ENCODE measurements at regions not wholly inside any gene's neighbourhood (a gene's known extent, or its start where the extent isn't known, plus 50 kb on each side); places are given as distances from the start of the nearest gene placed in this dataset.

DNA sequence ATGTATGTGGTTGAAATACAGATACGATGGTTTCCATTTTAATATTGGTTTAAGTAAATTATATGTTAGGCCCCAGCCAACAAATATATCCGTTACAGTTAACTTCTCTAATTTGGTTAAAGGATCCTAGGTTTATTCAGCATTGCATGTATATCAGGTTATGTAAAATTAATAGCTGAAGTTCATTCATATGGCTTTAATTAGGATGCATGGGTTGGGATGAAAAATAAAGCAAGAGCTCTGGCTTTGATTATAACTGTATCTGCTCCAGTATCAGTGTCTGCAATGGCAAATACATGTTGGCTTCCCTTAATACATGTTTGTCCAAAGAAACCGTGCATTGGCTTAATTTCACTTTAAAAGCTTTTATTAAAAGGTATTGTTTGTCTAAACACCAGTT, 435.7 kb upstream of the SETBP1 start:
- Histone ChIP-seq H3K4me1 (ENCODE audit: control insufficient read depth in 2 of 2, insufficient read depth in 2 of 2, low read length in 1 of 2) (no peaks in the 10 kb centered on the region), H3K27ac (ENCODE audit: low read depth in 2 of 2, low read length in 1 of 2) (no peak overlapping the region), H3K9me3 (ENCODE audit: control insufficient read depth in 2 of 2, insufficient read depth in 1 of 2, low read depth in 1 of 2, low read length in 1 of 2) (no peaks in the 10 kb centered on the region), H3K27me3 (ENCODE audit: control insufficient read depth in 1 of 2, insufficient read depth in 2 of 2, low read length in 2 of 2) (no peaks in the 10 kb centered on the region), H3K4me3 (ENCODE audit: low read depth in 1 of 2, low read length in 2 of 2) (no peak overlapping the region), H3K36me3 (ENCODE audit: control insufficient read depth in 2 of 2, insufficient read depth in 2 of 2, low read length in 1 of 2) (no peaks in the 10 kb centered on the region)
- 67 to 68% methylated on average over 3 of the region's 3 CpGs for WGBS, 2 donors

DNA sequence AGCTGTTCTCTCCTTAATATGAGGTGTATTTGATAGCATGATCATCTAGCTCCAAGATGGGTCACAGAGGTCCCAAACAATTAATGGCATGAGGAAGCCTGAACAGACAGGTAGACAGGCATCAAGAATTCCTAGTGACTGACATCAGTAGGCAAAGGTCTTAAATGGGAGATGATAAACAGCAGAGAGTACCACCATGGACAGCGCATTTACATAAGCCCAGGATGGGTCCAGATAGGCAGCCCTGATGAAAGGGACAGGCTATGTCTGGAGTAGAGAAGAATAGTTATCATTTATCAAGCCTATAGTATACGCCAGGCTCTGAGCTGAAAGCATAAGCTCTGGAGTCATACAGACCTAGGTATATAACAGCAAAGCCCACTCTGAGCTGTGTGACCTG, 434.7 kb upstream of the SETBP1 start:
- H3K4me1 ChIP-seq (ENCODE audit: control insufficient read depth in 2 of 2, insufficient read depth in 2 of 2, low read length in 1 of 2), result no peaks in the 10 kb centered on the region
- no peaks in the 10 kb centered on the region for H3K9me3 ChIP-seq (ENCODE audit: control insufficient read depth in 2 of 2, insufficient read depth in 1 of 2, low read depth in 1 of 2, low read length in 1 of 2)
- H3K27me3 ChIP-seq (ENCODE audit: control insufficient read depth in 1 of 2, insufficient read depth in 2 of 2, low read length in 2 of 2), result no peaks in the 10 kb centered on the region
- no peaks in the 10 kb centered on the region for H3K36me3 ChIP-seq (ENCODE audit: control insufficient read depth in 2 of 2, insufficient read depth in 2 of 2, low read length in 1 of 2)
- no peak overlapping the region for H3K27ac ChIP-seq (ENCODE audit: low read depth in 2 of 2, low read length in 1 of 2)
- no peak overlapping the region for H3K4me3 ChIP-seq (ENCODE audit: low read depth in 1 of 2, low read length in 2 of 2)
- 88 to 95% methylated on average over 2 of the region's 2 CpGs for WGBS, 2 donors

DNA sequence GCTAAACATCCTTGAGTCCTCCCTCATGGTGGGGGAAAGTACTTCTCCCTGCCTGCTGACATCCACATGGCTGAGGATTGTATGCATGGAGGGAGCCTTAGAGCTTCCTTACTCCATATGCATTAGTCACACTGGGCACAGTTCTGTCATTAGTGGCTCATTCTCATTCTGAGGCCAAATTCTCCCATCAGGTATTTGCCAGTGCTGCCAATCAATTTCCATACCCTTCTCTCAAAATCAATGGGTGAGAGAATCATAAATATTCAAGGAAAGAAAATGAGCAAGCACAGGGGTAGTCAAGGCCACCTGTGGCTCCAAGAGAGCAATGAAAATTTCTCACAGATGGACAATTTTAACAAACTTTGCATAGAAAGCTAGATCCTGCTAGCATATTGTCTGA, 422.6 kb upstream of the SETBP1 start:
- Histone ChIP-seq H3K27me3 (ENCODE audit: control insufficient read depth in 1 of 2, insufficient read depth in 2 of 2, low read length in 2 of 2) (no peaks in the 10 kb centered on the region), H3K36me3 (ENCODE audit: control insufficient read depth in 2 of 2, insufficient read depth in 2 of 2, low read length in 1 of 2) (no peaks in the 10 kb centered on the region), H3K4me3 (ENCODE audit: low read depth in 1 of 2, low read length in 2 of 2) (no peak overlapping the region), H3K4me1 (ENCODE audit: control insufficient read depth in 2 of 2, insufficient read depth in 2 of 2, low read length in 1 of 2) (no peaks in the 10 kb centered on the region), H3K9me3 (ENCODE audit: control insufficient read depth in 2 of 2, insufficient read depth in 1 of 2, low read depth in 1 of 2, low read length in 1 of 2) (peaks cover 0 to 3% of the 10 kb centered on the region in 2 donors), H3K27ac (ENCODE audit: low read depth in 2 of 2, low read length in 1 of 2) (no peak overlapping the region)

- Histone ChIP-seq H3K27ac (ENCODE audit: low read depth in 2 of 2, low read length in 1 of 2) (no peak overlapping the region), H3K36me3 (ENCODE audit: control insufficient read depth in 2 of 2, insufficient read depth in 2 of 2, low read length in 1 of 2) (no peaks in the 10 kb centered on the region), H3K4me1 (ENCODE audit: control insufficient read depth in 2 of 2, insufficient read depth in 2 of 2, low read length in 1 of 2) (no peaks in the 10 kb centered on the region), H3K9me3 (ENCODE audit: control insufficient read depth in 2 of 2, insufficient read depth in 1 of 2, low read depth in 1 of 2, low read length in 1 of 2) (peaks cover 0 to 3% of the 10 kb centered on the region in 2 donors), H3K4me3 (ENCODE audit: low read depth in 1 of 2, low read length in 2 of 2) (no peak overlapping the region), H3K27me3 (ENCODE audit: control insufficient read depth in 1 of 2, insufficient read depth in 2 of 2, low read length in 2 of 2) (no peaks in the 10 kb centered on the region)
Measured at GRCh38 chr18:44258576-44258975, 422.1 kb upstream of the SETBP1 start.

GRCh38 chr18:44259610-44260009, 421.1 kb upstream of the SETBP1 start:
- no peak overlapping the region for H3K27ac ChIP-seq (ENCODE audit: low read depth in 2 of 2, low read length in 1 of 2)

GRCh38 chr18:44265437-44265836, 415.3 kb upstream of the SETBP1 start:
- Histone ChIP-seq H3K9me3 (ENCODE audit: control insufficient read depth in 2 of 2, insufficient read depth in 1 of 2, low read depth in 1 of 2, low read length in 1 of 2) (no peaks in the 10 kb centered on the region), H3K4me1 (ENCODE audit: control insufficient read depth in 2 of 2, insufficient read depth in 2 of 2, low read length in 1 of 2) (no peaks in the 10 kb centered on the region), H3K27ac (ENCODE audit: low read depth in 2 of 2, low read length in 1 of 2) (no peak overlapping the region), H3K27me3 (ENCODE audit: control insufficient read depth in 1 of 2, insufficient read depth in 2 of 2, low read length in 2 of 2) (no peaks in the 10 kb centered on the region), H3K4me3 (ENCODE audit: low read depth in 1 of 2, low read length in 2 of 2) (no peak overlapping the region), H3K36me3 (ENCODE audit: control insufficient read depth in 2 of 2, insufficient read depth in 2 of 2, low read length in 1 of 2) (no peaks in the 10 kb centered on the region)
- WGBS, 2 donors, result 77 to 90% methylated on average over 3 of the region's 3 CpGs

More at GRCh38 chr18:44259610-44260009, 421.1 kb upstream of the SETBP1 start:
- Histone ChIP-seq H3K9me3 (ENCODE audit: control insufficient read depth in 2 of 2, insufficient read depth in 1 of 2, low read depth in 1 of 2, low read length in 1 of 2) (peaks cover 0 to 3% of the 10 kb centered on the region in 2 donors), H3K4me3 (ENCODE audit: low read depth in 1 of 2, low read length in 2 of 2) (no peak overlapping the region), H3K27me3 (ENCODE audit: control insufficient read depth in 1 of 2, insufficient read depth in 2 of 2, low read length in 2 of 2) (no peaks in the 10 kb centered on the region), H3K36me3 (ENCODE audit: control insufficient read depth in 2 of 2, insufficient read depth in 2 of 2, low read length in 1 of 2) (no peaks in the 10 kb centered on the region), H3K4me1 (ENCODE audit: control insufficient read depth in 2 of 2, insufficient read depth in 2 of 2, low read length in 1 of 2) (no peaks in the 10 kb centered on the region)
- WGBS, 2 donors, result 88 to 93% methylated on average over 3 of the region's 3 CpGs

DNA sequence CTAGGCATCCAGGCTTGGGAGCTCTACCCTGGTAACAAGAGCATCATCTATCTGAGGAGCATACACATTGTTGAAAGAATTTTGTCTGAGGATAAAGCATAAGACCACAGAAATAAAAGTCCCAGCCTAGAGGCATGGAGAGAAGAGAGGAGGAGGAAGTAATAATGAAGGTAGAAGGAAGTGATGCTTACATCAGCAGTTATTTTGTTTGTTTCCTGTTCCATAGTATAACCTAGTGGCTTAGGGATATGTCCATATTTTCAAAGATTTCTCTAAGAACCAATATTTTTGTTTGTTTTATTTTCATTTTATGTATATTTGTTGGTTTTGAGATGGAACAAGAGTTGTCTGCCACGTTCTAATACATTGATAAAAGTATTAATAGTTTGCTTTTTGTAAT, 407.4 kb upstream of the SETBP1 start:
- Histone ChIP-seq H3K9me3 (ENCODE audit: control insufficient read depth in 2 of 2, insufficient read depth in 1 of 2, low read depth in 1 of 2, low read length in 1 of 2) (no peaks in the 10 kb centered on the region), H3K27ac (ENCODE audit: low read depth in 2 of 2, low read length in 1 of 2) (no peak overlapping the region), H3K36me3 (ENCODE audit: control insufficient read depth in 2 of 2, insufficient read depth in 2 of 2, low read length in 1 of 2) (no peaks in the 10 kb centered on the region), H3K27me3 (ENCODE audit: control insufficient read depth in 1 of 2, insufficient read depth in 2 of 2, low read length in 2 of 2) (no peaks in the 10 kb centered on the region), H3K4me3 (ENCODE audit: low read depth in 1 of 2, low read length in 2 of 2) (no peak overlapping the region), H3K4me1 (ENCODE audit: control insufficient read depth in 2 of 2, insufficient read depth in 2 of 2, low read length in 1 of 2) (no peaks in the 10 kb centered on the region)
- 59 to 67% methylated on average over 1 of the region's 1 CpG for WGBS, 2 donors

GRCh38 chr18:44280479-44280878, 400.2 kb upstream of the SETBP1 start:
- Histone ChIP-seq H3K4me1 (ENCODE audit: control insufficient read depth in 2 of 2, insufficient read depth in 2 of 2, low read length in 1 of 2) (no peaks in the 10 kb centered on the region), H3K36me3 (ENCODE audit: control insufficient read depth in 2 of 2, insufficient read depth in 2 of 2, low read length in 1 of 2) (no peaks in the 10 kb centered on the region), H3K27ac (ENCODE audit: low read depth in 2 of 2, low read length in 1 of 2) (no peak overlapping the region), H3K4me3 (ENCODE audit: low read depth in 1 of 2, low read length in 2 of 2) (no peak overlapping the region), H3K27me3 (ENCODE audit: control insufficient read depth in 1 of 2, insufficient read depth in 2 of 2, low read length in 2 of 2) (no peaks in the 10 kb centered on the region), H3K9me3 (ENCODE audit: control insufficient read depth in 2 of 2, insufficient read depth in 1 of 2, low read depth in 1 of 2, low read length in 1 of 2) (no peaks in the 10 kb centered on the region)
- WGBS, 2 donors, result 77 to 79% methylated on average over 2 of the region's 2 CpGs

DNA sequence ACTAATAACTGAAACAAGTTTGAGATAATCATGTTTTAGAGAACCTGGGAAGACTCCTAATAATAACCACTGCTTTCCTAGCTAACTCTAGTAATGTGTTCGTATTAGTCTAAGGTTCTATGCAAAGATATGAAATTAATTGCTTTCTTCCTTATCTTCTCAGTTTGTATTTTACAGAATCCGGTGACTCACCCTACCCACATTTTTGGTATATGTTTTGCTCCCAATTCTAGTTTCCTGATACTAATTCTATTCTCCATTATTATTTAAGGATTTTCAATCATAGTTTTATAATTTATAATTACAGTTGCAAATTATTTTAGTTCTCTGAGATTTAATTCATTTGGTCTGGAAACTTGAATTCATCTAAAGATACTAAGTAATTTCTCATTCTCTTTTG, 394.6 kb upstream of the SETBP1 start:
- 76 to 87% methylated on average over 2 of the region's 2 CpGs for WGBS, 2 donors
- Histone ChIP-seq H3K4me3 (ENCODE audit: low read depth in 1 of 2, low read length in 2 of 2) (no peak overlapping the region), H3K9me3 (ENCODE audit: control insufficient read depth in 2 of 2, insufficient read depth in 1 of 2, low read depth in 1 of 2, low read length in 1 of 2) (no peaks in the 10 kb centered on the region), H3K27me3 (ENCODE audit: control insufficient read depth in 1 of 2, insufficient read depth in 2 of 2, low read length in 2 of 2) (no peaks in the 10 kb centered on the region), H3K36me3 (ENCODE audit: control insufficient read depth in 2 of 2, insufficient read depth in 2 of 2, low read length in 1 of 2) (no peaks in the 10 kb centered on the region), H3K4me1 (ENCODE audit: control insufficient read depth in 2 of 2, insufficient read depth in 2 of 2, low read length in 1 of 2) (no peaks in the 10 kb centered on the region), H3K27ac (ENCODE audit: low read depth in 2 of 2, low read length in 1 of 2) (no peak overlapping the region)

DNA sequence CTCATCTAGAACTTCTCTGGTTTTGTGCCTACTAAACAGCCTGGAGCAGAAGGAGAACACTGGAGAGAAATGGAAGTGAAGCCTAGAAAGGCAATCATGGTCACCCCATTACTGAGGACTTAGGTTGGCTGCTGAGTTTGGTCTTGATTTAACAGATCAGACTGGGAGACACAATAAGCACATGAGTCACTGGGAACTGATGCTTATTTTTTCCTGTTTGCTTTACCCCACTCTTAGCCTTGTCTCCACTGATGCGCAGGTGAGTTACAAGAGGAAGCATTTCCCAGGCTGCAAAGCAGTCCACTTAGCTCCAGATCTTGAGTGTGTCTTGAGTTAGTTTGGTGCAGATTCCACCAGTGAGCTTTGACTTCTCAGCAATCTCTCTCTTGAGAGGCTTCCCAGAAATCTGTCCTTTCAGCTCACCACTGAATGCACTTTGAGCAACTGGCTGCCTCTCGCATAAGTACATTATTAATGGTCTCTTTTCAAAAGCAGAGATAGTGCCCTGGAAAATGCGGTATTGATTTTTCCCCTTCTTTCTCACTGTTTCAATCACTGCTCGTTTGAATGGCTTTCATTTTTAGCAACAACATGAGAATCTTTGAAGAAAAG, 390.2 kb upstream of the SETBP1 start:
- H3K36me3 ChIP-seq (ENCODE audit: control insufficient read depth in 2 of 2, insufficient read depth in 2 of 2, low read length in 1 of 2), result no peaks in the 10 kb centered on the region
- H3K9me3 ChIP-seq (ENCODE audit: control insufficient read depth in 2 of 2, insufficient read depth in 1 of 2, low read depth in 1 of 2, low read length in 1 of 2), result no peaks in the 10 kb centered on the region
- no peak overlapping the region for H3K27ac ChIP-seq (ENCODE audit: low read depth in 2 of 2, low read length in 1 of 2)
- H3K27me3 ChIP-seq (ENCODE audit: control insufficient read depth in 1 of 2, insufficient read depth in 2 of 2, low read length in 2 of 2), result no peaks in the 10 kb centered on the region
- H3K4me3 ChIP-seq (ENCODE audit: low read depth in 1 of 2, low read length in 2 of 2), result no peak overlapping the region
- H3K4me1 ChIP-seq (ENCODE audit: control insufficient read depth in 2 of 2, insufficient read depth in 2 of 2, low read length in 1 of 2), result no peaks in the 10 kb centered on the region
- 70 to 86% methylated on average over 4 of the region's 4 CpGs for WGBS, 2 donors
